MV-4-11 (cell line): ENCODE measurements at regions not wholly inside any gene's neighbourhood (a gene's known extent, or its start where the extent isn't known, plus 50 kb on each side); places are given as distances from the start of the nearest gene placed in this dataset.

Experiments
- DNase-seq: peaks from one replicate; lab custom pipeline; 2025; lab: John Stamatoyannopoulos, UW

GRCh38 chr18:14905350-14905749 lies 157.4 kb downstream of the ANKRD30B start:
- DNase-seq = no peak

GRCh38 chr18:14905979-14906378 lies 158.0 kb downstream of the ANKRD30B start:
- DNase-seq = no peak

DNA sequence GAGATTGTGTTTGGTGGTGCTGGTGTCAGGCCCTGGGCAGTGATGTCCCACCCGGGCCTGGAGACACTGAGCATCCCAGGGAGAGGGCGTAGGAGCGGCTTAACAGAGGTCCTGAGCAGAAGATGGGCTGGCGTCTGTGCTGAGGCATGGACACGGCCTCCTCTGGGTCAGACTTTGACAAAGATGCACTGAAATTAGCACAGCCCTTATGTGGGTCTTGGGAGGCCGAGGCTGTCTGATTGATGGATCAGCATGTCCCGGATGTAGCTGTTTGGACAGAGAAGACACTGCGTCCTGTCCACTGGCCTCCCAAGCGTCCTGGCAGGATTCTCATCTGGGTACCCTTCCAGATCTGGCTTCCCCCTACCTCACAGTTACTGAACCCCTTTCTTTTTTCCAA lies 159.4 kb downstream of the ANKRD30B start:
- DNase-seq = no peak

- no peak for DNase-seq
Observed at GRCh38 chr18:14908541-14908940, 160.6 kb downstream of the ANKRD30B start.

- no peak for DNase-seq
Observed at GRCh38 chr18:14912967-14913366, 165.0 kb downstream of the ANKRD30B start.

DNA sequence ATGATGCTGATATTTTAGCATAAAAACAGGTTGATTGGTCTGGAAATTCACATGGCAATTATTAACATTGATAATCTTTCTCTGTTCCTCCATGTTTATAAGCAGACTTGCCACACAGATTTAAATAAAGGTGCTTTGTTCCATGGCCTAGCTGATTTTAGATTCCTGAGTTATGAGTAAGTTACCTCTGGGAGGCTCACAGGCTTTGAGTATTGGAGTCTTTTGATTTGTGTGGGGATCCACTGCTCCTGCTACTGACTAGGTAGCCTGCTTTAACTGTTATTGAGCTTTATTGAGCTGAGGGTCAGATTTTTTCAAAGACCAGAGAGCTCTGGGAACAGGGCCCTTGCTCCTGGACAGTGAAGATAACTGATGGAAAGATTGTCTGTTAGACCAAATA lies 166.1 kb downstream of the ANKRD30B start:
- no peak for DNase-seq

DNA sequence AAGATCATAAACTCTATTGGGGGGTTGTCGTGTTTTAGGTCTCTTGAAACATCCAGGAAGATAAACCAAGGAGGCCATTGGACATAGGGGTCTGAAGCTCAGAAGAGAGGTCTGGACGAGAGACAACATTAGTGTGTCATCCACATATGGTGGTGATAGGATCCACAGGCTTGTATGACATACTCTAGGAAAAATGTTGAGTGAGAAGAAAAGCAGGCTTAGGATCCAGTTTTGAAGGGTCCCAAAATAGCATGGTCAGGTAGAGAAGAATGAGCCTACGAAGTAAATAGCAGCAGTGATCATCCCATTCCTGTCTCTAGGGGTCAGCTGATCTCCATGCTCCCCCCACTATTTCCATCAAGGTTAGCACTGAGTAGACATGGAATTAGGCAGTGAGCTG lies 166.8 kb downstream of the ANKRD30B start:
- DNase-seq = no peak

DNA sequence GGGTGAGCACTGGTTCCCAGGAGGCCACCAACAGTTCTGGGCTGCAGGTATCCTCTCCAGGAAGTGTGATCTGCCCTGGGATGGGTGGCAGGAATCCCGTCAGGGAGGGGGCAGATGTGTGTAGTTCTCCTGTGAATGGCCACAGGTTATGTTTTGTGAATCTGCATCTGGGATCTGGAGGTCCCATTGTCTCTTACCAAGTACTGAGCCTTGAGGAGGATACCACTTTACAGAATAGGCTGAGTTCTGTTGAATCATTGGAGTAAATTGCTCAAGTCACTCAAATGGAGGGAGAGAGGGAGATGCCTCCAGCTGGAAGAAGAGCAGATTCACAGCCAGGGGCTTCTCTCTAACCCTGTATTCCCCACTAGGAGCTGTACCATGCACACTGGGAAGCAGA lies 168.2 kb downstream of the ANKRD30B start:
- DNase-seq = no peak

DNA sequence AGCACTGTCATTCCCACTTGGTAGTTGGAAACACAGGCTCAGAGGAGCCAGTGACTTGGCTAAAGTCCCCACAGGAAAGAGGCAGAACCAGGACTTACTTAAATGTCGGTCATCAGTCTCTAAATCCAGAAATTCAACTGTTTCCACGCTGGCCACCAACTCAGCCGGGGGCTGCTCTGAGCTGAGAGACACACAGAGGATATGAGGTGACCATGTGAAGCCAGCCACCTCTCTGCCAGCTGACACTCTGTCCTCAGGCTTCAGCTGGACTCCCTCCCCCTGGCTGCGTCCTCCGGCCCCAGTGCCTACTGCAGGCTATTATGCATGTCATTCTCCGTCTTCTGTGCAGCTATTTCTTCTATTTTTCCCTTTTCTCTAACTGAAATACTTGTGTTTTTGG lies 168.9 kb downstream of the ANKRD30B start:
- no peak for DNase-seq

- DNase-seq = no peak
Observed at GRCh38 chr18:14917311-14917710, 169.3 kb downstream of the ANKRD30B start.

- DNase-seq = no peak
Observed at GRCh38 chr18:14919666-14920065, 171.7 kb downstream of the ANKRD30B start.

DNA sequence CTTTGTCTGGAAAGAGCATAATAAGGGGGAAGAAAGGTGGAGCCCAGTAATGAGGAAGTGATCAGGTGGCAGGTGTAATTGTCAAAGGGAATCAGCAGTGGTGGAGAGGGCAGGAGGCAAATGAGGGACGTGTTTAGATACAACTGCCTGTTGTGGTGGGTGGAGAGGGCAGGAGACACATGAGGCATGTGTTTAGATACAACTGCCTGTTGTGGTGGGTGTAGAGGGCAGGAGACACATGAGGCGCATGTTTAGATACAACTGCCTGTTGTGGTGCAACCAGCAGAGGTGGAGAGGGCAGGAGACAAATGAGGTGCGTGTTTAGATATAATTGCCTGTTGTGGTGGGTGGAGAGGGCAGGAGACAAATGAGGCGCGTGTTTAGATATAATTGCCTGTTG lies 173.1 kb downstream of the ANKRD30B start:
- DNase-seq = no peak

DNA sequence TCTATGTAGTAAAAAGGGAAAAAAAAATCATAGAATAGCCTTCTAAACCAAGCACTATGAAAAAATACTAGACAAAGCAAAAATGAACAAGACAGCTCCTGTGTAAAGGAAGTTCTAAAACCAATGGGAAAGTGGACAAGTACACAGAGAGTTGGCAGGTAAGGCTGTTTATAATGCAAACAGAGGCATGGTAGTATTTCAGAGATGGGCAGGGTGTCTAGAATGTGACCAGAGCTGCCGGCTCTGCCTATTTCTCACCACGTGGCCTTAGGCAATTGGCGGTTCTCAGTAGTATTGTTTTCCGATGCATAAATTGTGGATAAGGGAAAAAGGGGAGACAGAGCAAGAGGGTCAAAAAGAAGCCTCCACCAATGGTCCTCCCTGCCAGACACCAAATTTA lies 173.6 kb downstream of the ANKRD30B start:
- no peak for DNase-seq

- no peak for DNase-seq
Observed at GRCh38 chr18:14922031-14922430, 174.1 kb downstream of the ANKRD30B start.

- DNase-seq = no peak
Observed at GRCh38 chr18:14922965-14923565, 175.1 kb downstream of the ANKRD30B start.

DNA sequence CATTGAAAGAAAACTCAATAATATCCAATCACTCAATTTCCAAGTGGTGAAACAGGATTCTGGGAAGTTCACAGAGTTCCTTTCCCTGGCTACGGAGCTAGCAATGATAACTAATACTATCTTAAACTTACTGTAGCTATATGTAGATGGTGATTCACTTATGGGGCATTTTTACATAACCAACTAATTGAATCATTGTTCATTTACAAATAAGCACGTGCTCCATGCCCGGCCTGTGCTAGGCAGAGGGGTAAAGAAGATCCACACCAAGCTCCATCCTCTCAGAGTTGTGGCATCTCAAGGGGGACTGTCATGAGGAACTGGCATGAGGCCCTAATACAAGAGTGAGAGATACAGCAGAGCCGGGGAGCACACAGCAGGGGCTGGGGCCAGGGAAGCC lies 176.3 kb downstream of the ANKRD30B start:
- DNase-seq = no peak

- DNase-seq = peak; percentile 43
Observed at GRCh38 chr18:14925281-14925709, 177.3 kb downstream of the ANKRD30B start.

GRCh38 chr18:14927701-14928100 lies 179.7 kb downstream of the ANKRD30B start:
- DNase-seq = no peak

GRCh38 chr18:14928396-14928795 lies 180.4 kb downstream of the ANKRD30B start:
- no peak for DNase-seq

GRCh38 chr18:14930076-14930475 lies 182.1 kb downstream of the ANKRD30B start:
- DNase-seq = no peak

GRCh38 chr18:14930576-14930975 lies 182.6 kb downstream of the ANKRD30B start:
- no peak for DNase-seq

DNA sequence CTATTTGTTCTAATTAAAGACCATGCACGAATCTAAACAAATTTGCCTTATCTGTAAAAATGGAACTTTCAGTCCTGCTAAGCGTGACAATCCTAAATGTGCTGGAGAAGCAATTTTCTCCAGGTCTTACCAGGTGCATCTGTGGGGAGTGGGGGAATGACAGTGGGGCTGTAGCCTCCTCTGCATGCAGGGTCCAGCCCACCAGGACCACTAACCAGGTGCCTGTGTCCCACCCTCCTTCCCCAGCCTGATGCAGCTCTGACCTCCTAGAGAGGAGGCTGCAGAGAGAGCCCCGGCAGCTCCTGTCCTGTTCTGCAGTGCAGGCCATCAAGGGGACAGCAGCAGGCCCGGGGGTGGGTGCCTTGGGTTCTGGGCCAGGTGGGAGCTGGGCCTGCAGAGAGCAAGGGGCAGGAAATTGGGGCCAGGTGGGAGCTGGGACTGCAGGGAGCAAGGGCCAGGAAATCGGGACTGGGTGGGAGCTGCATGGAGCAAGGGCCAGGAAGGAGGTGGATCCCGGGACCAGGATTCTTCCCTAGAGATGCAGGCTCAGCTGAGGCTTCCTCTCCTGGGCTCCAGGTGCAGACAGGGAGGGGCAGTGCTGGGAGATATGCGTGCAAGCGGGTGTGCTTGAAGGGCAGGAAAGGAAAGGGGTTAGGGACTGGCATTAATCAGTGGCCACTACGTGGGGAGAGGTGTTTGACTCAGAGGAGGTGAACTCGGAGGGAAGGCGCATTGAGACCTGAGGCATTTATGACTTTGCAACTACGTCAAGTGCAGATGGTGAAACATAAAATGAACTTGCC lies 185.3 kb downstream of the ANKRD30B start:
- no peak for DNase-seq

DNA sequence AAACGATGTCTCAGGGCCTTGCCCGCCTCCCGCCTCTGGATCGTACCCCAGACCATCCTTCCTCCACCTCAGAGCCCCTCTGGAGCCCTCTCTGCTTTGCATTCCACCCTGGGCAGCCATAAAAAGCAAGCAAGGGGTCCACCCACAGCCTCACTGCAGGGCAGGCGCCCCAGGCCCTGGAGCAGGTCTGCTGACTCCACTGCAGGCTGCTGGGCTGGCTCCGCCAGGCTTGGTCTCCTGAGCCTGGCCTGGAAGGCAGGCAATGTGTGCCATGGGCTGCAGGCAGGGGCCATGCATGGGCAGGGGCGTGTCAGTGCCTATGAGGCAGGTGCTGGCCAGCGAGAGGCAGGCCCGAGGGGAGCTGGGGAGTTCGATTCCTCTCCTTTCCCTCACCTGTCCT lies 186.0 kb downstream of the ANKRD30B start:
- DNase-seq = no peak

- DNase-seq = no peak
Observed at GRCh38 chr18:14935210-14935609, 187.2 kb downstream of the ANKRD30B start.
